HG02588 (cell line): ENCODE measurements at regions not wholly inside any gene's neighbourhood (a gene's known extent, or its start where the extent isn't known, plus 50 kb on each side); places are given as distances from the start of the nearest gene placed in this dataset.

Source experiments
- ATAC-seq: cut with Tn5 transposase; IDR thresholded peaks from one replicate; pipeline ENCODE4 v1.9.1; 2021; ENCODE audit warnings: mild to moderate bottlenecking, moderate library complexity; ENCODE audit not compliant: unreplicated experiment

GRCh38 chr15:95457520-95457919 is 873.0 kb upstream of the NR2F2 start:
- no peak for ATAC-seq

- no peak for ATAC-seq
Observed at GRCh38 chr15:95458721-95459120, 871.8 kb upstream of the NR2F2 start.

GRCh38 chr15:95459273-95459672 is 871.2 kb upstream of the NR2F2 start:
- ATAC-seq, result no peak

GRCh38 chr15:95464509-95464908 is 866.0 kb upstream of the NR2F2 start:
- no peak for ATAC-seq

- ATAC-seq, result no peak
Observed at GRCh38 chr15:95468820-95469219, 861.7 kb upstream of the NR2F2 start.

- ATAC-seq, result no peak
Observed at GRCh38 chr15:95469496-95470000, 861.0 kb upstream of the NR2F2 start.

- ATAC-seq, result no peak
Observed at GRCh38 chr15:95470529-95470928, 860.0 kb upstream of the NR2F2 start.

- no peak for ATAC-seq
Observed at GRCh38 chr15:95470997-95471689, 859.4 kb upstream of the NR2F2 start.

- ATAC-seq, result no peak
Observed at GRCh38 chr15:95471690-95472086, 858.8 kb upstream of the NR2F2 start.

- no peak for ATAC-seq
Observed at GRCh38 chr15:95475067-95475466, 855.4 kb upstream of the NR2F2 start.

GRCh38 chr15:95479308-95479707 is 851.2 kb upstream of the NR2F2 start:
- ATAC-seq, result no peak

GRCh38 chr15:95485367-95485766 is 845.1 kb upstream of the NR2F2 start:
- ATAC-seq, result no peak

- ATAC-seq, result no peak
Observed at GRCh38 chr15:95486224-95486623, 844.3 kb upstream of the NR2F2 start.

- no peak for ATAC-seq
Observed at GRCh38 chr15:95489103-95489502, 841.4 kb upstream of the NR2F2 start.

GRCh38 chr15:95492388-95493070 is 838.0 kb upstream of the NR2F2 start:
- ATAC-seq, result no peak

- no peak for ATAC-seq
Observed at GRCh38 chr15:95494971-95495541, 835.4 kb upstream of the NR2F2 start.

- ATAC-seq, result no peak
Observed at GRCh38 chr15:95497634-95498033, 832.9 kb upstream of the NR2F2 start.

GRCh38 chr15:95498961-95499360 is 831.5 kb upstream of the NR2F2 start:
- ATAC-seq, result no peak

GRCh38 chr15:95499397-95499796 is 831.1 kb upstream of the NR2F2 start:
- ATAC-seq, result no peak

- ATAC-seq, result no peak
Observed at GRCh38 chr15:95501865-95502264, 828.6 kb upstream of the NR2F2 start.

- no peak for ATAC-seq
Observed at GRCh38 chr15:95503107-95503506, 827.4 kb upstream of the NR2F2 start.

- ATAC-seq, result no peak
Observed at GRCh38 chr15:95503640-95504225, 826.8 kb upstream of the NR2F2 start.
